Calu3 (cell line): ENCODE measurements at regions not wholly inside any gene's neighbourhood (a gene's known extent, or its start where the extent isn't known, plus 50 kb on each side); places are given as distances from the start of the nearest gene placed in this dataset.

Experiments
- BruUV-seq: library from RNA; stranded (reverse); fragments of 400-500 nt; replicated peaks from 2 replicates; lab custom pipeline; 2021; lab: Mats Ljungman, UMichigan
- CTCF ChIA-PET: fragments of 300-600 bp; sonication (Branson Sonifier 250); formaldehyde crosslinking; loops from one replicate; lab custom pipeline; 2022; ENCODE audit warnings: antibody characterized with exemption; lab: Charles Lee
- DNase-seq: peaks from one replicate; pipeline ENCODE4 v3.0.0; 2022
- H3K27ac Mint-ChIP-seq: one replicate; pipeline ENCODE4 v1.8.0; 2022; ENCODE audit warnings: mixed read lengths; ENCODE audit not compliant: unreplicated experiment
- H3K27me3 Mint-ChIP-seq: one replicate; pipeline ENCODE4 v1.8.0; 2022; ENCODE audit warnings: mixed read lengths; ENCODE audit not compliant: unreplicated experiment
- H3K36me3 Mint-ChIP-seq: one replicate; pipeline ENCODE4 v1.8.0; 2022; ENCODE audit warnings: mild to moderate bottlenecking, moderate library complexity, mixed read lengths; ENCODE audit not compliant: insufficient read depth, unreplicated experiment
- H3K4me1 Mint-ChIP-seq: one replicate; pipeline ENCODE4 v1.8.0; 2022; ENCODE audit warnings: mild to moderate bottlenecking, low read depth, mixed read lengths; ENCODE audit not compliant: unreplicated experiment
- H3K4me3 Mint-ChIP-seq: one replicate; pipeline ENCODE4 v1.8.0; 2022; ENCODE audit warnings: mild to moderate bottlenecking, low read depth, moderate library complexity, mixed read lengths; ENCODE audit not compliant: unreplicated experiment
- H3K9me3 Mint-ChIP-seq: one replicate; pipeline ENCODE4 v1.8.0; 2022; ENCODE audit warnings: low read depth, mixed read lengths; ENCODE audit not compliant: unreplicated experiment
- CTCF ChIP-seq: fragments of 200-600 bp; IDR thresholded peaks from one replicate; pipeline ENCODE4 v1.8.0; 2022; ENCODE audit warnings: antibody characterized with exemption; ENCODE audit not compliant: unreplicated experiment
- intact Hi-C: fragments of 100-400 bp; cut with micrococcal nuclease; formaldehyde crosslinking; loops from one replicate; pipeline ENCODE4 v1.10.0; 2022; ENCODE audit not compliant: unreplicated experiment

GRCh38 chr4:126532527-126532926 is 1100.2 kb upstream of the INTU start:
- no peak for TF ChIP-seq CTCF
- DNase-seq = no peak
- no TSS peak for BruUV-seq
- H3K27me3 Mint-ChIP-seq = no peaks in the 10 kb centered on the region
- no peaks in the 10 kb centered on the region for H3K9me3 Mint-ChIP-seq
- no peaks in the 10 kb centered on the region for H3K36me3 Mint-ChIP-seq
- CTCF ChIA-PET = no interaction called here
- H3K4me1 Mint-ChIP-seq = no peaks in the 10 kb centered on the region
- intact Hi-C loops = no loop called here
- no peak overlapping the region for H3K27ac Mint-ChIP-seq
- no peak overlapping the region for H3K4me3 Mint-ChIP-seq

- Mint-ChIP-seq H3K9me3 (no peaks in the 10 kb centered on the region), H3K4me1 (no peaks in the 10 kb centered on the region), H3K36me3 (no peaks in the 10 kb centered on the region), H3K4me3 (no peak overlapping the region), H3K27ac (no peak overlapping the region), H3K27me3 (no peaks in the 10 kb centered on the region)
- no TSS peak for BruUV-seq
- TF ChIP-seq CTCF = no peak
- CTCF ChIA-PET = no interaction called here
- no peak for DNase-seq
- intact Hi-C loops = no loop called here
Measured at GRCh38 chr4:126533146-126533805, 1099.5 kb upstream of the INTU start.

GRCh38 chr4:126539771-126540170 is 1093.0 kb upstream of the INTU start:
- no TSS peak for BruUV-seq
- CTCF ChIA-PET = interaction anchor here (0.7 kb wide), 1 partner anchor 9 kb away, joined by 3 read pairs; no protein-coding TSS in a partner anchor
- intact Hi-C loops = no loop called here

GRCh38 chr4:126541820-126542219 is 1090.9 kb upstream of the INTU start:
- H3K4me1 Mint-ChIP-seq = no peaks in the 10 kb centered on the region
- intact Hi-C loops = no loop called here
- no peaks in the 10 kb centered on the region for H3K27me3 Mint-ChIP-seq
- CTCF ChIA-PET = no interaction called here
- no peak overlapping the region for H3K27ac Mint-ChIP-seq
- no peak for TF ChIP-seq CTCF
- H3K4me3 Mint-ChIP-seq = no peak overlapping the region
- no TSS peak for BruUV-seq
- H3K36me3 Mint-ChIP-seq = no peaks in the 10 kb centered on the region
- DNase-seq = no peak
- H3K9me3 Mint-ChIP-seq = no peaks in the 10 kb centered on the region

More at GRCh38 chr4:126539771-126540170, 1093.0 kb upstream of the INTU start:
- H3K9me3 Mint-ChIP-seq = no peaks in the 10 kb centered on the region
- no peak for TF ChIP-seq CTCF
- H3K4me1 Mint-ChIP-seq = no peaks in the 10 kb centered on the region
- no peaks in the 10 kb centered on the region for H3K27me3 Mint-ChIP-seq
- no peak for DNase-seq
- H3K27ac Mint-ChIP-seq = no peak overlapping the region
- no peak overlapping the region for H3K4me3 Mint-ChIP-seq
- no peaks in the 10 kb centered on the region for H3K36me3 Mint-ChIP-seq
